NB4 (cell line): ENCODE measurements at regions not wholly inside any gene's neighbourhood (a gene's known extent, or its start where the extent isn't known, plus 50 kb on each side); places are given as distances from the start of the nearest gene placed in this dataset.

Experiments used
- MYC ChIP-seq: IDR thresholded peaks from 2 replicates; pipeline ENCODE4 v1.6.1; 2011; ENCODE audit warnings: low read depth, low read length
- POLR2A ChIP-seq: IDR thresholded peaks from 2 replicates; pipeline ENCODE4 v1.6.1; 2011; ENCODE audit warnings: mild to moderate bottlenecking; ENCODE audit not compliant: insufficient read length; ENCODE audit errors: extremely low read depth
- TF ChIP-seq, protein P1 (sequence below): IDR thresholded peaks from one replicate; pipeline ENCODE4 v1.5.1; 2012; ENCODE audit warnings: low read depth, low read length

DNA sequence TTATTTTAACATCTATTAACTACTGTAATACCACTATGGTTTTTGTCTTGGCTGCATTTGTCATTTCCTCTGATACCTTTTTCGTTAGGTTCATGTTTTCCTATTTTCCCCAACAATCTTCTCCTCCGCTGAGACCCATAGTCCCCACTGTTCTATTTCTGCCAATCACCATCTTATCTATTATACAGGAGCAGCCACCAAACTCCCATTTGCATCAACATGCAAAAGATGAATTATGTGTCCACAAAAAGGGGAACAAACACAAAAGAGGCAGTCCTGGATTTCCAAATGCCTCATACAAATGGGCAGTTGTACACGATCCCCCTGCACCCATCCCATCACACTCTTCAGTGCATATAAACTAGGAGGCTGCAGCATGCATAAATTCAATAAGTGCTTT is 121.7 kb upstream of the MYLIP start:
- TF ChIP-seq POLR2A (no peak), MYC (no peak)
- TF ChIP-seq, protein P1, sequence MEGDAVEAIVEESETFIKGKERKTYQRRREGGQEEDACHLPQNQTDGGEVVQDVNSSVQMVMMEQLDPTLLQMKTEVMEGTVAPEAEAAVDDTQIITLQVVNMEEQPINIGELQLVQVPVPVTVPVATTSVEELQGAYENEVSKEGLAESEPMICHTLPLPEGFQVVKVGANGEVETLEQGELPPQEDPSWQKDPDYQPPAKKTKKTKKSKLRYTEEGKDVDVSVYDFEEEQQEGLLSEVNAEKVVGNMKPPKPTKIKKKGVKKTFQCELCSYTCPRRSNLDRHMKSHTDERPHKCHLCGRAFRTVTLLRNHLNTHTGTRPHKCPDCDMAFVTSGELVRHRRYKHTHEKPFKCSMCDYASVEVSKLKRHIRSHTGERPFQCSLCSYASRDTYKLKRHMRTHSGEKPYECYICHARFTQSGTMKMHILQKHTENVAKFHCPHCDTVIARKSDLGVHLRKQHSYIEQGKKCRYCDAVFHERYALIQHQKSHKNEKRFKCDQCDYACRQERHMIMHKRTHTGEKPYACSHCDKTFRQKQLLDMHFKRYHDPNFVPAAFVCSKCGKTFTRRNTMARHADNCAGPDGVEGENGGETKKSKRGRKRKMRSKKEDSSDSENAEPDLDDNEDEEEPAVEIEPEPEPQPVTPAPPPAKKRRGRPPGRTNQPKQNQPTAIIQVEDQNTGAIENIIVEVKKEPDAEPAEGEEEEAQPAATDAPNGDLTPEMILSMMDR: no peak
